ENCODE measurements at regions not wholly inside any gene's neighbourhood (a gene's known extent, or its start where the extent isn't known, plus 50 kb on each side); places are given as distances from the start of the nearest gene placed in this dataset.

DNA sequence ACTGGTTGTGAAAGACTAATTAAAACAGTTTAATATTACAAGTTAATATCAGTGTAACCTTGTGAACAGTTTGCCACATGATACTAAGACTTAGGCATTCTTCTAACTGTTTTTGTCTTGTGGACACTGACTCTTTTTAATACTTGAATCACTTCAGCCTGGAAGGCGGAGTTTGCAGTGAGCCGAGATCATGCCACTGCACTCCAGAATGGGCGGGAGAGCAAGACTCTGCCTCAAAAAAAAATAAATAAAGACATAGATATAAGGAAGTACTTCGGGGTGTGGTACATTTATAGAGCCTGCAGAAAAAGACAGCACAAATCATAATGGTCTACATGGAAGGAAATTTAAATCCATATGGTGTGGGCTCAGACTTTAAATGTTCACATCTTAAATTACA is 300.4 kb upstream of the NETO1 start:
- TF ChIP-seq CTCF (IDR thresholded peaks at IDR 0.05) (no peak), POLR2A (IDR thresholded peaks at IDR 0.05) (no peak)

Data from thyroid gland (tissue), 4 donors.